ENCODE measurements at regions not wholly inside any gene's neighbourhood (a gene's known extent, or its start where the extent isn't known, plus 50 kb on each side); places are given as distances from the start of the nearest gene placed in this dataset.

- H3K4me1 ChIP-seq: peaks cover 0 to 11% (median 2%) of the 10 kb centered on the region in 4 donors
Observed at GRCh38 chr15:62766599-62766998, 275.9 kb upstream of the TPM1 start.

GRCh38 chr15:62769604-62770003 lies 272.9 kb upstream of the TPM1 start:
- H3K4me1 ChIP-seq: peaks cover 0 to 11% (median 2%) of the 10 kb centered on the region in 4 donors
- H3K4me3 ChIP-seq: no peak overlapping the region
- H3K9me3 ChIP-seq: no peaks in the 10 kb centered on the region
- intact Hi-C loops (cut with DNase I; ENCODE audit: low total_unique reads): loop anchor here (10.0 kb wide), 1 partner anchor 315 kb away; no protein-coding TSS in a partner anchor
- no peak for DNase-seq
- H3K27me3 ChIP-seq: no peaks in the 10 kb centered on the region
- TF ChIP-seq EP300 (IDR thresholded peaks at IDR 0.05) (no peak), CTCF (IDR thresholded peaks at IDR 0.05) (no peak), POLR2A (IDR thresholded peaks at IDR 0.05) (no peak), POLR2AphosphoS5 (IDR thresholded peaks at IDR 0.05) (no peak)
- peaks cover 22 to 96% (median 89%) of the 10 kb centered on the region in 4 donors for H3K36me3 ChIP-seq
- WGBS, 5 donors: 88 to 94% (median 90%) methylated on average over 3 of the region's 3 CpGs
- H3K27ac ChIP-seq: no peak overlapping the region

More at GRCh38 chr15:62766599-62766998, 275.9 kb upstream of the TPM1 start:
- intact Hi-C loops (cut with DNase I; ENCODE audit: low total_unique reads): no loop called here
- 80 to 89% (median 84%) methylated on average over 4 of the region's 4 CpGs for WGBS, 5 donors
- Histone ChIP-seq H3K36me3 (peaks cover 16 to 96% (median 87%) of the 10 kb centered on the region in 4 donors), H3K9me3 (no peaks in the 10 kb centered on the region), H3K27me3 (no peaks in the 10 kb centered on the region), H3K4me3 (no peak overlapping the region), H3K27ac (no peak overlapping the region)
- no peak for DNase-seq
- TF ChIP-seq EP300 (IDR thresholded peaks at IDR 0.05) (no peak), CTCF (IDR thresholded peaks at IDR 0.05) (no peak), POLR2AphosphoS5 (IDR thresholded peaks at IDR 0.05) (no peak), POLR2A (IDR thresholded peaks at IDR 0.05) (no peak)

GRCh38 chr15:62770111-62770660 lies 272.4 kb upstream of the TPM1 start:
- no peak for DNase-seq
- TF ChIP-seq CTCF (IDR thresholded peaks at IDR 0.05) (no peak), EP300 (IDR thresholded peaks at IDR 0.05) (no peak), POLR2A (IDR thresholded peaks at IDR 0.05) (no peak), POLR2AphosphoS5 (IDR thresholded peaks at IDR 0.05) (no peak)
- H3K9me3 ChIP-seq: no peaks in the 10 kb centered on the region
- intact Hi-C loops (cut with DNase I; ENCODE audit: low total_unique reads): loop anchor here (10.0 kb wide), 1 partner anchor 315 kb away; no protein-coding TSS in a partner anchor
- H3K27ac ChIP-seq: no peak overlapping the region
- no peak overlapping the region for H3K4me3 ChIP-seq
- H3K27me3 ChIP-seq: no peaks in the 10 kb centered on the region
- 92 to 100% (median 95%) methylated on average over 11 of the region's 11 CpGs for WGBS, 5 donors
- H3K4me1 ChIP-seq: peaks cover 0 to 11% (median 2%) of the 10 kb centered on the region in 4 donors
- H3K36me3 ChIP-seq: peaks cover 22 to 93% (median 89%) of the 10 kb centered on the region in 4 donors

GRCh38 chr15:62770752-62771151 lies 271.8 kb upstream of the TPM1 start:
- H3K27ac ChIP-seq: no peak overlapping the region
- no peaks in the 10 kb centered on the region for H3K9me3 ChIP-seq
- 87 to 90% (median 89%) methylated on average over 7 of the region's 7 CpGs for WGBS, 5 donors
- no peaks in the 10 kb centered on the region for H3K27me3 ChIP-seq
- H3K36me3 ChIP-seq: peaks cover 22 to 93% (median 89%) of the 10 kb centered on the region in 4 donors
- intact Hi-C loops (cut with DNase I; ENCODE audit: low total_unique reads): loop anchor here (10.0 kb wide), 1 partner anchor 314 kb away; no protein-coding TSS in a partner anchor
- H3K4me3 ChIP-seq: no peak overlapping the region
- TF ChIP-seq CTCF (IDR thresholded peaks at IDR 0.05) (no peak), POLR2AphosphoS5 (IDR thresholded peaks at IDR 0.05) (no peak), EP300 (IDR thresholded peaks at IDR 0.05) (no peak), POLR2A (IDR thresholded peaks at IDR 0.05) (no peak)
- no peak for DNase-seq
- H3K4me1 ChIP-seq: peaks cover 0 to 8% (median 2%) of the 10 kb centered on the region in 4 donors
